ACC112 (cell line): ENCODE measurements at regions not wholly inside any gene's neighbourhood (a gene's known extent, or its start where the extent isn't known, plus 50 kb on each side); places are given as distances from the start of the nearest gene placed in this dataset.

Experiments
- H2AFZ ChIP-seq: fragments of 200-600 bp; sonication (generic); one replicate; pipeline ENCODE4 v1.6.0; 2017; ENCODE audit warnings: antibody characterized with exemption, low read length; ENCODE audit not compliant: unreplicated experiment
- H3K27ac ChIP-seq: fragments of 200-600 bp; sonication (generic); 2 replicates; pipeline ENCODE4 v1.5.1; 2014; ENCODE audit warnings: low read depth, mild to moderate bottlenecking, antibody characterized with exemption, low read length, moderate library complexity
- H3K27me3 ChIP-seq: fragments of 200-600 bp; sonication (generic); 2 replicates; pipeline ENCODE4 v1.6.1; 2014; ENCODE audit warnings: mild to moderate bottlenecking, antibody characterized with exemption, low read length, moderate library complexity, mixed read lengths; ENCODE audit not compliant: insufficient read depth
- H3K36me3 ChIP-seq: fragments of 200-600 bp; sonication (generic); 2 replicates; pipeline ENCODE4 v1.6.1; 2016; ENCODE audit warnings: mild to moderate bottlenecking, antibody characterized with exemption, low read length, moderate library complexity, mixed read lengths; ENCODE audit not compliant: insufficient read depth
- H3K4me1 ChIP-seq: fragments of 200-600 bp; sonication (generic); one replicate; pipeline ENCODE4 v1.6.1; 2016; ENCODE audit warnings: low read length, mixed read lengths; ENCODE audit not compliant: insufficient read depth, unreplicated experiment, control insufficient read depth
- H3K4me3 ChIP-seq: fragments of 200-600 bp; sonication (generic); 2 replicates; pipeline ENCODE4 v1.5.1; 2014; ENCODE audit warnings: mild to moderate bottlenecking, low read depth, low read length
- H3K79me2 ChIP-seq: fragments of 200-600 bp; sonication (generic); one replicate; pipeline ENCODE4 v1.6.0; 2016; ENCODE audit warnings: low read length; ENCODE audit not compliant: control insufficient read depth, unreplicated experiment, insufficient read depth

DNA sequence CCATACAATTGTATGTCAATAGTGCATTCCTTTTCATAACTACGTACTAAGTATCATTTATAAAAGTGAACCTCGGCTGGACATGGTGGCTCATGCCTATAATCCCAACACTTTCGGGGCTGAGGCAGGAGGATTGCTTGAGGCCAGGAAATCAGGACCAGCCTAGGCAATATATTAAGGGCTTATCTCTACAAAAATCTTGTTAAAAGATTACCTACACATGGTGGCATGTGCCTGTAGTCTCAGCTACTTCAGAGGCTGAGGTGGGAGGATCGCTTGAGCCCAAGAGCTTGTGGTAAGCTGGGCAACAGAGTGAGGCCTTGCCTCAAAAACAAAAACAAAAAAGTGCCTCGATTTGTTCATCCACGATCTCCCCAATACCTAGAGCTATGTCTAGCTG is 449.7 kb upstream of the SULF2 start:
- Histone ChIP-seq H3K27me3 (peaks cover 16% of the 10 kb centered on the region), H3K4me3 (no peak overlapping the region), H3K4me1 (no peaks in the 10 kb centered on the region), H3K79me2 (no peaks in the 10 kb centered on the region), H3K27ac (no peak overlapping the region), H3K36me3 (no peaks in the 10 kb centered on the region), H2AFZ (no peak overlapping the region)

DNA sequence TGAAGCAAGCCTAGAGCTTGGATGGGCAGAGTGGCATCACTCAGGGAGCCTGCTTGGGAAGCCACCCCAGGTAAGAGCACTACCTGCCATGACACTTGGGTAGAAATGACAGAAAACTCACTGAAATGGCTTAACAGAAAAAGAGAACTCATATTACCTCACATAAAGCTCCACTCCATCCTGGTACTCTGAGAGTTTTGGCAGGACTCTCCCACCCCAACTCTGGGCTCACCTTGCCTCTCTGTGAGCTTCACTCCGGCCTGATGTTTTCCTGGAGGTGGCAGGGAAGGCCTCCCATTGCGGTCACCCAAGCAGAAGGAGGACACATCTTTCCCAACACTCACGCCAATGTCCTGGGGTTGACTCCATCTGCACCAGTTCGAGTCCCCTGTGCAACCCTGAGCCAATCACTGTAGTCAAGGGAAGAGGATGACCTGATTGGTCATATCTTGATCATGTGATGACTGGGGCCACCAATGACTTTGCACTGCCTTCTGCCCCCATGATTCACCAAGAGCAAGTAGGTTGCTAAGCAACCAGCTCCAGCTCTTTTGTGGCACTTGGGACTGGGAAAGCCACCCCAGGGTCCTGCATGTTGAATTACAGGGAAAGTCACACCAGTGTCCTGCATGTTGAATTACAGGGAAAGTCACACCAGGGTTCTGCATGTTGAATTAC is 446.1 kb upstream of the SULF2 start:
- no peak overlapping the region for H3K27ac ChIP-seq
- no peak overlapping the region for H2AFZ ChIP-seq
- H3K27me3 ChIP-seq: peaks cover 15% of the 10 kb centered on the region
- no peaks in the 10 kb centered on the region for H3K79me2 ChIP-seq
- H3K4me1 ChIP-seq: no peaks in the 10 kb centered on the region
- H3K36me3 ChIP-seq: no peaks in the 10 kb centered on the region
- H3K4me3 ChIP-seq: no peak overlapping the region

DNA sequence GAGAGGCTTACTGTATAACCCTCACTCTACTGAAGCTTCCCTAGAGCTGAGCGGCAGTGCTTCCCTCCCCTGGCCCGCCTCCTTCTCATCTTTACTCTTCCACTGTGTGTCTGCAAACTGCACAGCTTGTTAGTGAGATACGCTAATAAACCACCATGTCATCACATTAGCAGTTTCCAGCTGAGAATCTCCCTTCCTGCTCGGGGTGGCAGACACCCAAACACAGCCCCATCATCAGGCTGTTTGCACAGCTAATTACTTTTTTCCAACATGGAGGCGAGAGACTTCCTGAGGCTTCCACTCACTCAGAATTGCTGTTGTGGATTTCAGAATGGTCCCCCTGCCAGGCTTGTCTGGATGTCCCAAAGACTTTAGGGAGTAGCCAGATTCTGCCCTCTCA is 444.9 kb upstream of the SULF2 start:
- no peaks in the 10 kb centered on the region for H3K4me1 ChIP-seq

DNA sequence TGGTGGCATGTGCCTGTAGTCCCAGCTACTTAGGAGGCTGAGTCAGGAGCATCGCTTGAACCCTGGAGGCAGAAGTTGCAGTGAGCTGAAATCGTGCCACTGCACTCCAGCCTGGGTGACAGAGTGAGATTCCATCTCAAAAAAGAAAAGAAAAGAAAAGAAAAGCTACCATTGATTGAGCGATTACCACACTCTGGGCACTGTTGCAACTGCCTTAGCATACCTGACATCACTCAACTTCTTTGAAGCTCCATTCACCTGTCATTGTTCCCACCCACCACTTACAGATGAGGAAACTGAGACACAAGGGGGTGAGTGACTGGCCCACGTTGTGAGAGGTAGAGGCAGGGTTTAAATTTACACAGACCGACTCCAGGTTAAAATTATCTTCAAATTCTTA is 442.1 kb upstream of the SULF2 start:
- Histone ChIP-seq H3K4me3 (no peak overlapping the region), H3K79me2 (no peaks in the 10 kb centered on the region), H2AFZ (no peak overlapping the region), H3K27ac (no peak overlapping the region), H3K36me3 (no peaks in the 10 kb centered on the region), H3K27me3 (no peaks in the 10 kb centered on the region), H3K4me1 (no peaks in the 10 kb centered on the region)

More for the DNA sequence above, 444.9 kb upstream of the SULF2 start:
- no peaks in the 10 kb centered on the region for H3K36me3 ChIP-seq
- H3K27me3 ChIP-seq: peaks cover 11% of the 10 kb centered on the region; the same call in 1 of the 2 replicates
- H3K79me2 ChIP-seq: no peaks in the 10 kb centered on the region
- no peak overlapping the region for H3K4me3 ChIP-seq
- no peak overlapping the region for H2AFZ ChIP-seq
- no peak overlapping the region for H3K27ac ChIP-seq

DNA sequence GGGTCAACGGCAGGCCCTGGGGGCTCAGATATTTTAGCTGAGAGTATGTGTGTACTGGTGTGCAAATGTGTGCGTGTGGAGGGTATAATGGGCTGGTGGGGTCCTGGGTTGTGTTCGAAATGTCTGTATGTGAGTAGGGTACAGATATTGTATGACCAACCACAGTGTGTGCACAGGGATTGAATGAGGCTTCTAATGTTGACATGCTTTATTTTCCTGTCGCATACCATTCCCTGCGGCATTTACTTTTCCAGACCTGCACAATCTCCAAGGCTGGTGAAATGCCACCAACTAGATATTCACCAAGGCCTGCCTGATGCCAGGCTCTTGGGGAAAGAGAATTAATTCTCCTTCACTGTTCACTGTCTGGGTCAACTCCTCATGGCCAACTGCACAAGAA is 441.4 kb upstream of the SULF2 start:
- H3K36me3 ChIP-seq: no peaks in the 10 kb centered on the region
- H3K79me2 ChIP-seq: no peaks in the 10 kb centered on the region
- H3K4me3 ChIP-seq: no peak overlapping the region
- H2AFZ ChIP-seq: no peak overlapping the region
- H3K4me1 ChIP-seq: no peaks in the 10 kb centered on the region
- no peaks in the 10 kb centered on the region for H3K27me3 ChIP-seq
- H3K27ac ChIP-seq: no peak overlapping the region

DNA sequence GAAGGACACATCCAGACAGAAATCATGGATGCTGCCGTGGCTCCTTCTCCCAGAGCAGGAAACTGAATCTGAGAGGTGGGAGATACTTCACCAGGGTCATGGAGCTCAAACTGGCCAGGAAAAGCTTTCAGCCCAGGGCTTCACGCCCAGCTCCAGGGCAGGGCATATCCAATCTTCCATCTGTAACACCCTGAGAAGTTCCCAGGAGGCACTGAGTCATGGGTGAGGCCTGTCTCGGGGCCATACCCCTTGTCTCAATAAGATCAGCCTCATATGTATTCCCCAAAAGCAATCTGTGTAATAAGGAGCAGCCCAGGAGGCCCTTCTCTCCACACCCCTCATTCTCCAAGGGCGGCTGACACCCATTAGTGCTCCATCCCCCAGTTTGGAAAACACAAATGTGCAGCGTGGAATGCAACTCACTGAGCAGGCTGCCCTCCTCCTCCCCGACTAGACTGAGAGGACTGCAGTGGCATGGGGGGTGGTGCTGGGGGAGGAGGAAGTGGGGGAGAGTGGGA is 439.3 kb upstream of the SULF2 start:
- Histone ChIP-seq H3K4me1 (no peaks in the 10 kb centered on the region), H3K4me3 (no peak overlapping the region), H2AFZ (no peak overlapping the region), H3K27ac (no peak overlapping the region), H3K79me2 (no peaks in the 10 kb centered on the region), H3K36me3 (no peaks in the 10 kb centered on the region), H3K27me3 (no peaks in the 10 kb centered on the region)

DNA sequence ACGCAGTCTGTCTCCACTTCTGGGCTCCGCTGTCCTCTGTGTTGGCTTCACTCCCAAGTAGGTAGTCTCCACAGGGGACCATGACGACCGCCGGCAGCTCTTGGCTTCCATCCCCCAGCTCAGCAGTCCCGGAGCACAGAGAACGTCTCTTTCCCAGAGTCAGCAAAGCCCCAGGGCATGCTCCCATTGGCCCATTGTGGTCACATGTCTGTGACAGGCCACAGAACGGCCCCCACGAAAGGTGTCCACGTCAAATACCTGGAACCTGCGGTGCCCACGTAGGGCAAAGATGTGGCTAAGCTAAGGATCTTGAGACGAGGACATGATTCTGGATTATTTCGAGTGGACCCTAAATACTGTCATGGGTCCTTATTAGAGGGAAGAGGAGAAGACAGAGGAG is 438.4 kb upstream of the SULF2 start:
- H3K27me3 ChIP-seq: no peaks in the 10 kb centered on the region
- no peaks in the 10 kb centered on the region for H3K79me2 ChIP-seq
- no peaks in the 10 kb centered on the region for H3K4me1 ChIP-seq
- no peak overlapping the region for H3K27ac ChIP-seq
- H3K36me3 ChIP-seq: no peaks in the 10 kb centered on the region
- H3K4me3 ChIP-seq: no peak overlapping the region
- no peak overlapping the region for H2AFZ ChIP-seq

DNA sequence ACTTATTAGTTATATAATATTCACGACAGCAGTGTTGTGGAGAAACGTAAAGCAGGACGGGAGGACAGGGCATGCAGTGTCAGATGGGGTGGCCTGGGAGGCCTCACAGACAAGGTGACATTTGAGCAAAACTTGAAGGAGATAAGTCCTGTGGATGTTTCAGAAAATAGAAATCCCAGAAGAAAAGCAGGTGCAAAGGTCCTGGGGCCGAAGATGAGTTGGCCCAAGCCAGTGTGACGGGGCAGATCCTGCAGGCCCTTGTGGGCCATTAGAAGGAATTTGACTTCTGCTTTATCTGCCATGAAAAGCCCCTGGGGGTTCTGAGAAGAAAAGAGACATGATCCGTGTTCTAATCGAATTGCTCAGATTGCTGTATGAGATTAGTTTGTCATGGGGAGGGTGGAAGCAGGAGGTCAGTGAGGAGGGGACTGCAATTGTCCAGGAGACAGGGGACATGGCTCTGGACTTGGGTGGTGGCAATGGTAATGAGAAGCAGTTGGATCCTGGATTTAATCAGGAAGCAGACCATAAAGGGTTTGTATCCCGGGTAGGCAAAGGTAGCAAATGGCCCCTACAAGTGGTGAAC is 437.4 kb upstream of the SULF2 start:
- Histone ChIP-seq H3K4me1 (no peaks in the 10 kb centered on the region), H2AFZ (no peak overlapping the region), H3K4me3 (no peak overlapping the region), H3K27ac (no peak overlapping the region), H3K79me2 (no peaks in the 10 kb centered on the region), H3K27me3 (no peaks in the 10 kb centered on the region), H3K36me3 (no peaks in the 10 kb centered on the region)

DNA sequence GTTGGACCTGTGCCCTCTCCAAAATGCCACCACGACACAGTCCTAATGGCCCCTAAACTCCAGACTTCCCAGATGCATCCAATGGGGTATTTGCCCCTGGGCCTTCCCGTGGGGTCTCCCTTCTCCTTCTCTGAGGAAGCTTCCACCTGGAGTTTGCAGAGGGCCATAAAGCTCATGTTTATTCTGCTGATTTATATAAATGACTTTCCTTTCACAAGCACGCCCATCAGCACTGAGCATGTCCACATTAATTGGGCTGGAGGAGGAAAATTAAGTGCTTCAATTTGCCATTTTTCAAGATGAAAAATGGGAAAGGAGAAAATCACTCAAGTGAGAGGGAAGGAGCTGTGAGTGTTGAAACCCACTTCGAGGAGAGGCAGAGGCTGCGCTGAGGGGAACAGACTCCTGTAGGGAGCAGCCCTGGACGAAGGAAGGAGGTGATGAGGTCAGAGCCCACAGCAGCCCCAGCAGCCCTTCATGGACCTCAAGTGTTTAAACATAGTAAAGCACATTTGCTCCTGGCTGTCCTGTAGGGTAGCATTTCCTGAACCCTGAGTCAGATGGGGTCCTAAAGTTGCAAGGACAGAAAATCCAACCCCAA is 434.9 kb upstream of the SULF2 start:
- Histone ChIP-seq H3K4me3 (no peak overlapping the region), H3K4me1 (no peaks in the 10 kb centered on the region), H3K27ac (no peak overlapping the region), H2AFZ (no peak overlapping the region), H3K79me2 (no peaks in the 10 kb centered on the region), H3K36me3 (no peaks in the 10 kb centered on the region), H3K27me3 (no peaks in the 10 kb centered on the region)

DNA sequence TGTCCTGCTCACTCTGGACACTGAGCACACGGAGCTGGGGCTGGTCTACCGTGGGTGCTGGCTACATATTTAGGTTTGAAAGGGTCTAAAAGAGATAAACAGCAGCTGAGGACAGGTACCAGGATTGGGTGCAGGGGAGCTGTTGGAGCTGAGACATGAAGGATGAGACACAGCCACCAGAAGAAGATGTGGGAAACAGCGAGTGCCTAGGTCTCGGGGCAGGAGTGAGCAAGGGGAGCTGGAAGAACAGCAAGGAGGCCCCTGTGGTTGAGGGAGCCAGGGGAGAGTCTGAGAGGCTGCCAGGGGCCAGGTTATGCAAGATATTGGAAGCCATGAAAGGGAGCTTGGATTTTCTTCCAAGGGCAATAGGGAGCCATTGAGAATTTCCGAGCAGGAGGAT is 434.0 kb upstream of the SULF2 start:
- Histone ChIP-seq H3K27ac (no peak overlapping the region), H3K36me3 (no peaks in the 10 kb centered on the region), H3K4me1 (no peaks in the 10 kb centered on the region), H3K4me3 (no peak overlapping the region), H3K27me3 (no peaks in the 10 kb centered on the region), H2AFZ (no peak overlapping the region), H3K79me2 (no peaks in the 10 kb centered on the region)

DNA sequence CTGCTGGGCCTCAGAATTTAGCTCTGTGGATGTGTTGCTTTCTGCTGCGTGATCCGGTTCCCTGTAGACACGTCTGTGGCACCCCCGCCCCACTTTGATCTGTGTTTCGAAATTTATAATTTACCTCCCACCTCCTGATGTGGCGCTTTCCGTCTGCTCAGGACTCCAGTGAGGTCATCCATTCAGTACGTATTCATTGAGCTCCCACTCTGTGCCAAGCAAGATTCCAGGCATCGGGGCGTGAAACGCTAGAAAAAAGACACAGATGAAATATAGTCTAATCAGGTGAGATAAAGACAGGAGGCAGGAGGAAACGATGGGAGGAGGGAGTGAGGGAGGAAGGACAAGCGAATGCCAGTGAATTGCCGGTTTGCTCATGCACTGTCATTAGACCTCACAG is 431.9 kb upstream of the SULF2 start:
- Histone ChIP-seq H3K4me3 (no peak overlapping the region), H2AFZ (no peak overlapping the region), H3K4me1 (no peaks in the 10 kb centered on the region), H3K36me3 (no peaks in the 10 kb centered on the region), H3K79me2 (no peaks in the 10 kb centered on the region), H3K27ac (no peak overlapping the region), H3K27me3 (no peaks in the 10 kb centered on the region)
